A673 (cell line): ENCODE measurements at regions not wholly inside any gene's neighbourhood (a gene's known extent, or its start where the extent isn't known, plus 50 kb on each side); places are given as distances from the start of the nearest gene placed in this dataset.

Source experiments
- BruUV-seq: library from RNA; stranded (reverse); fragments of 400-500 nt; replicated peaks from 2 replicates; lab custom pipeline; 2021; lab: Mats Ljungman, UMichigan
- CTCF ChIA-PET: fragments of 300-600 bp; sonication (Branson Sonifier 250); formaldehyde crosslinking; loops from one replicate; lab custom pipeline; 2022; ENCODE audit warnings: antibody characterized with exemption; lab: Charles Lee
- POLR2A ChIA-PET: fragments of 300-600 bp; sonication (Branson Sonifier 250); formaldehyde crosslinking; loops from one replicate; lab custom pipeline; 2022; ENCODE audit warnings: antibody characterized with exemption; ENCODE audit not compliant: low non-redundant PET; lab: Charles Lee
- DNase-seq: peaks from one replicate; pipeline ENCODE4 v3.0.0-alpha.2; 2015; ENCODE audit warnings: low spot score
- H3K27ac ChIP-seq: fragments of 200-600 bp; sonication (generic); 2 replicates; pipeline ENCODE4 v1.5.1; 2016; ENCODE audit warnings: mixed run types, low read depth, mild to moderate bottlenecking, mixed read lengths, antibody characterized with exemption, low read length; ENCODE audit not compliant: poor library complexity, severe bottlenecking
- H3K27me3 ChIP-seq: fragments of 200-600 bp; sonication (generic); replicated peaks from 2 replicates; pipeline ENCODE4 v1.6.1; 2017; ENCODE audit warnings: mixed run types, low read depth, mild to moderate bottlenecking, mixed read lengths, antibody characterized with exemption, low read length; ENCODE audit not compliant: insufficient read depth, poor library complexity
- H3K36me3 ChIP-seq: fragments of 200-600 bp; sonication (generic); 2 replicates; pipeline ENCODE4 v1.6.1; 2016; ENCODE audit warnings: mixed run types, mild to moderate bottlenecking, mixed read lengths, antibody characterized with exemption, low read length; ENCODE audit not compliant: insufficient read depth, poor library complexity, severe bottlenecking
- H3K4me1 ChIP-seq: fragments of 200-600 bp; sonication (generic); 2 replicates; pipeline ENCODE4 v1.6.1; 2017; ENCODE audit warnings: mixed run types, mild to moderate bottlenecking, mixed read lengths, antibody characterized with exemption, low read length; ENCODE audit not compliant: insufficient read depth, poor library complexity, severe bottlenecking
- H3K4me3 ChIP-seq: fragments of 200-600 bp; sonication (generic); 2 replicates; pipeline ENCODE4 v1.5.1; 2016; ENCODE audit warnings: low read depth, mixed run types, mild to moderate bottlenecking, mixed read lengths, low read length; ENCODE audit not compliant: poor library complexity, severe bottlenecking
- H3K9me3 ChIP-seq: fragments of 200-600 bp; sonication (generic); 2 replicates; pipeline ENCODE4 v1.6.1; 2016; ENCODE audit warnings: mixed run types, low read depth, mild to moderate bottlenecking, mixed read lengths, antibody characterized with exemption, low read length; ENCODE audit not compliant: poor library complexity, severe bottlenecking
- CTCF ChIP-seq: fragments of 300-800, 200-600 bp; sonication (generic); conservative IDR thresholded peaks from 2 replicates; pipeline ENCODE4 v1.5.1; 2017; ENCODE audit warnings: low read depth, mild to moderate bottlenecking, antibody characterized with exemption, low read length, moderate library complexity, mixed read lengths
- EZH2 ChIP-seq: fragments of 200-600 bp; sonication (generic); IDR thresholded peaks from 2 replicates; pipeline ENCODE4 v1.6.1; 2017; ENCODE audit warnings: borderline replicate concordance, low read depth, mild to moderate bottlenecking, mixed read lengths, antibody characterized with exemption, low read length; ENCODE audit not compliant: poor library complexity, severe bottlenecking
- intact Hi-C: fragments of 100-400 bp; cut with micrococcal nuclease; formaldehyde crosslinking; loops from one replicate; pipeline ENCODE4 v1.10.0; 2022; ENCODE audit not compliant: unreplicated experiment

- ChIA-PET POLR2A (no interaction called here), CTCF (no interaction called here)
- Histone ChIP-seq H3K9me3 (no peaks in the 10 kb centered on the region), H3K36me3 (no peaks in the 10 kb centered on the region), H3K4me1 (no peaks in the 10 kb centered on the region), H3K27ac (no peak overlapping the region), H3K27me3 (peaks cover 4% of the 10 kb centered on the region), H3K4me3 (no peak overlapping the region)
- intact Hi-C loops: no loop called here
- BruUV-seq: no TSS peak
- TF ChIP-seq EZH2: no peak
- TF ChIP-seq CTCF: no peak
- DNase-seq: no peak
Measured at GRCh38 chr1:208606959-208607358, 362.8 kb upstream of the PLXNA2 start.

- TF ChIP-seq CTCF (no peak), EZH2 (no peak)
- ChIA-PET POLR2A (no interaction called here), CTCF (no interaction called here)
- Histone ChIP-seq H3K36me3 (no peaks in the 10 kb centered on the region), H3K4me1 (no peaks in the 10 kb centered on the region), H3K27ac (no peak overlapping the region), H3K9me3 (no peaks in the 10 kb centered on the region), H3K4me3 (no peak overlapping the region), H3K27me3 (peaks cover 4% of the 10 kb centered on the region)
- DNase-seq: no peak
- intact Hi-C loops: no loop called here
- no TSS peak for BruUV-seq
Measured at GRCh38 chr1:208607616-208608015, 363.4 kb upstream of the PLXNA2 start.

GRCh38 chr1:208614610-208615009 lies 370.4 kb upstream of the PLXNA2 start:
- no TSS peak for BruUV-seq
- Histone ChIP-seq H3K4me3 (no peak overlapping the region), H3K36me3 (no peaks in the 10 kb centered on the region), H3K4me1 (no peaks in the 10 kb centered on the region), H3K27ac (no peak overlapping the region), H3K27me3 (no peaks in the 10 kb centered on the region), H3K9me3 (no peaks in the 10 kb centered on the region)
- POLR2A ChIA-PET: no interaction called here
- intact Hi-C loops: no loop called here
- DNase-seq: no peak
- TF ChIP-seq CTCF (no peak), EZH2 (no peak)
- CTCF ChIA-PET: no interaction called here
